HG03108 (cell line): ENCODE measurements at regions not wholly inside any gene's neighbourhood (a gene's known extent, or its start where the extent isn't known, plus 50 kb on each side); places are given as distances from the start of the nearest gene placed in this dataset.
"Not testable (repeated sequence)": the region's sequence is repeated elsewhere in the genome, so short reads cannot be mapped to it uniquely, and the experiment has no call there.

Experiments
- ATAC-seq: cut with Tn5 transposase; IDR thresholded peaks from one replicate; pipeline ENCODE4 v1.9.1; 2021; ENCODE audit warnings: moderate library complexity; ENCODE audit not compliant: unreplicated experiment

DNA sequence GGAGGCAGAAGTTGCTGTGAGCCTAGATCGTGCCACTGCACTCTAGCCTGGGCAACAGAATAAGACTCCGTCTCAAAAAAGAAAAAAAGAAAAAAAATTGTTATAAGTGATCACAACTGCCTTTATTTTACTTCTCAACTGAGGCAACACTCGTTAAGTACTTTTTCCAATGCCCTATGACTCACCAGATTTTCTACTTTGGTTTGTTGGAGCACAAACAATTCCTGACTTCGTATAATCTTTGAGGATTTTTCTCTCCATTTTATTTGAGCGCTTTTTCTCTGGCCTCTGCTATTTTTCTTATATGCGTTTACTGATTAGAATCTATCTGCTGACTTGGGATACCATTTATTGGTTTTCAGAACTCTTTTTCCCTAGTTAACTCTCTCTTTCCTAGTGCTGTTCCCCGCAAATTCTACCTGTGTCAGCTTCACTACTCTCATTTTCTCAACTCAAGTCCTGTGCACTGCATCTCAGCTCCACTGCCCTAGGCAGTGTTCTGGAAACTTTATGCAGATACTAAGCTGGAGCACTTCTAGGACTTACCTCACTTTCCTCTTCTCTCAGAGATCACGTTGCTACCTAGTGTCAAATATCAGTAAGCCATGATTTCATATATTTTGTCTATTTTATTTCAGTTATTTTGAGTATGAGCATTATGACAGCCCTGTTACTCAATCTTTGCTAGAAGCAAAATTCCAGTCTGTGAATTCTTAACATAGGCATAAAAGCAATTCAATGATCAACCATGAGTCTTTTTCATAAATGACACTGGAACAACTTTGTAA is 1120.1 kb upstream of the CITED2 start:
- no peak for ATAC-seq

GRCh38 chr6:140493470-140493869 is 1119.0 kb upstream of the CITED2 start:
- ATAC-seq = not testable (repeated sequence)

GRCh38 chr6:140490081-140490480 is 1115.6 kb upstream of the CITED2 start:
- ATAC-seq = no peak

GRCh38 chr6:140487586-140487985 is 1113.1 kb upstream of the CITED2 start:
- ATAC-seq = no peak

GRCh38 chr6:140486450-140487361 is 1112.3 kb upstream of the CITED2 start:
- no peak for ATAC-seq

GRCh38 chr6:140485740-140486449 is 1111.4 kb upstream of the CITED2 start:
- ATAC-seq = no peak

DNA sequence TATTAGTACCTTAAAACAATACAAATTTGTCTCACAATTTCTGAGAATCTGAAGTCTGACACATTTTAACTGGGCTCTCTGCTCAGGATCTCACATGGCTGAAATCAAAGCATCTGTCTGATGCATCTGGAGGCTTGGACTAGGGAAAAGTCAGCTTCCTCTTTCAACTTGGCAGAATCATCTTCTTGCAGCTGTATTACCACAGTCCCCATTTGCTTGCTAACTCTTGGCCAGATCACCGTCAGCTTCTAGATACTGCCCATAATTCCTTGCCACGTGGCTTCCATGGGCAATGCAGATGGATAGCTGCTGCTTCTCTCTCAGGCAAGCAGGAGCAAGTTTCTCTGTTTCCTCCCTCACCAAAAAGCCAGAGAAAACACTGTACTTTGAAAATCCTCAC is 1106.4 kb upstream of the CITED2 start:
- ATAC-seq = no peak

- ATAC-seq = no peak
These were observed 1104.2 kb upstream of the CITED2 start for GRCh38 chr6:140478631-140479030.

DNA sequence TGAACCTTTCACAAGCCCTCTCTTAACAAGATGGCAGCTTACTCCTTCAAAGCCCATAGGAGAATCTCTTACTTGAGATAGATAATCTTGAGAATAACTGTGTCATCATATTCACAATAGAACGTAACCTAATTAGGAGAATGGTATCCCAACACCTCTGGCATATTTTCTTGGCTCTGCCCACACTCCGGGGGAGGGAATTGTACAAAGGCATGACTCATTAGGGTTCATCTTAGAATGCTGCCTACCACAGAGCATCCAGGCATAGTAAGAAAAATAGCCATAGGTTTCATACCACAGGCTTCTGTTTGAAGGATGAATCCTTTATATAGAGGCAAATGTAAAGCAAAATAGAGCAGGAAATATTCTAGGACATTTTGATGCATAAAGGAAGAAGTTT is 1100.6 kb upstream of the CITED2 start:
- no peak for ATAC-seq

GRCh38 chr6:140464720-140465119 is 1090.3 kb upstream of the CITED2 start:
- ATAC-seq = no peak

GRCh38 chr6:140463312-140463710 is 1088.9 kb upstream of the CITED2 start:
- ATAC-seq = no peak

- no peak for ATAC-seq
These were observed 1088.2 kb upstream of the CITED2 start for GRCh38 chr6:140462453-140463311.

GRCh38 chr6:140462076-140462452 is 1087.6 kb upstream of the CITED2 start:
- no peak for ATAC-seq

DNA sequence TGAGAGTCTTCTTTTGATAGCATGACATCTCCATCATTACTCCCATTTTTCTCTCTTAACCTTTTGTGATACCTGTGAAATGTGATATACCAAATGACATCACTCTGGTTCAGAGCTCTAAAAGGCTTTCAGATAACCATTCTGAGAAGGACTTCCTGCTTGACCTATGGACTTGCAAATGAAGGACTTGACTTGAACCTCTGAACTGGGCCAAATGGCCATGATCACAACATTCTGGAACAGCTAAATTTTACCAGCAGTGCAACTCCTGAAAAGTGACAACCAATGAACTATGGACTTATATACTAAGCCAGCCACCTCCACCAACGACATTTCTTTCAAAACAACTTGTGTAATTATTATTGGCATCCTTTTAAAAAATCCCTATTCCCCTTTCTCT is 1085.8 kb upstream of the CITED2 start:
- ATAC-seq = no peak

DNA sequence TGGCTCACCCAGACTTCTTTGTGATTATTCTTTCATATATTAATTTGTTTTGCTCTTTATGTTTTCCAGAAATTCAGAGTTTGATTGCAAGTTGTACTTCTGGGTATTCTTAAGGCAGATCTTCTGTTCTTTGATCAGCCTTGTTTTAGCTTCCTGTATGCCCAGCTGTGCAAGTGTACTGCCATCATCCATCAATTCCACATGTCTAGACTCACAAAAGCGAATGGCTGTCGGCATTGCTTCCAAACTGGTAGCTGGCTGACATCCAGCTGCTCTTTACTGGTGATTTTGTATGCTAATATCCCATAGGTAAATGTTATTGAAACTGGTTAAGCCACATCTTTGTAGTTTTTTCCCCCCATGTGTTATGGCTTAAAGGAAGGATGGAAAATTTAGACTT is 1084.8 kb upstream of the CITED2 start:
- no peak for ATAC-seq

- no peak for ATAC-seq
These were observed 1071.8 kb upstream of the CITED2 start for GRCh38 chr6:140446241-140446640.

DNA sequence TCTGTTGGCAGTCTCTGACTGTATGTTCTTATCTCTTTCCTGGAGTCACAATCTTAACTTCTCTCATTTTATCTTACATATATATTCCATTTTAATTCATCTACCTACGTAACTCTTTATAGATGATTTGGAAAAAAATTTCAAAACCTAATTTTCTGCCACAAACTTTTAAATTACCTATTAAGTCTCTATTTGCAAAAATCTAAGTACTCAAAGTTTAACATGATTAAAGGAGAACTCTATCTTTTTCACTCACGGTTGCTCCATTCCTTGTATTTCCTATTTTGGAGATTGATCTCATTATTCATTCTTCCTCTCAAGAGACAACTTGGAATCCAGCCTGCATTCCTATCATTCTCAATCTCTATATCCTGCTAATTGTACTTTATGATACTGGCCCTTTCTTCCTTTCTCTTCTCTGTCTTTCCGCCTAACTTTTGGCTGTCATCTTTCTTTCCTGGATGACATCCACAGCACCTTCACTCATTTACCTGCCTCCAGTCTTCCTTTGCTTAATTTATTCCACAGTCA is 1071.1 kb upstream of the CITED2 start:
- ATAC-seq = no peak

DNA sequence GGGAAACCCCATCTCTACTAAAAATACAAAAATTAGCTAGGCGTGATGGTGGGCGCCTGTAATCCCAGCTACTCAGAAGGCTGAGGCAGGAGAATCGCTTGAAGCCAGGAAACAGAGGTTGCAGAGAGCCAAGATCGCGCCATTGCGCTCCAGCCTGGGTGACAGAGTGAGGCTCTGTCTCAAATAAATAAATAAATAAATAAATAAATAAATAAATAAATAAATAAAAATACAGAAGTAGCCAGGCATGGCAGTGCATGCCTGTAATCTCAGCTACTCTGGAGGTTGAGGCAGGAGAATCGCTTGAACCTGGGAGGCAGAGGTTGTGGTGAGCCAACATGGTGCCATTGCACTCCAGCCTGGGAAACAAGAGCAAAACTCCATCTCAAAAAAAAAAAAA is 1068.7 kb upstream of the CITED2 start:
- ATAC-seq = not testable (repeated sequence)

DNA sequence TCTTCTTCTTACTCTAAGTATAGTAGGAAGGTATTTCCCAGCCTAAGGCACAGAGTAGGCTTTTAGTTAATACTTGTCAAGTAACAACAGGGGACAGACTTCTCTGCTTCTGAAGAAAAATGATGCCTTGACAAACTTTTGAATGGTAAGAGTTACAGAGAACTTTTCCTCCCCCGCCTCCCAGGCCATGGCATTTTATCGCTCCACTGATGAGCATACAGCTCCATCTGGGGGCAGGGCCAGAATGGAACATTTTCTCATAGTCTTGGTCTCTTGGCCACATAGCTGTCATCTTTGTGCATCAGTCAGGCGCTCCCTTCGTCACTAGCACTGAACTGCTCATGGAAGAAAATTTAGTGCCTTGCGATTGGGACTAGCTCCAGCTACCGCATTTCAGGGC is 1066.8 kb upstream of the CITED2 start:
- ATAC-seq = no peak

GRCh38 chr6:140440223-140440835 is 1065.9 kb upstream of the CITED2 start:
- ATAC-seq = no peak
